HCT116 (cell line): ENCODE measurements at regions not wholly inside any gene's neighbourhood (a gene's known extent, or its start where the extent isn't known, plus 50 kb on each side); places are given as distances from the start of the nearest gene placed in this dataset.

ENCODE experiments used
- ATAC-seq: fragments of 200-7000 bp; cut with Tn5 transposase; 2 replicates; pipeline ENCODE4 v1.9.1; 2020; ENCODE audit warnings: mild to moderate bottlenecking, moderate library complexity
- BruUV-seq: library from RNA; stranded (reverse); fragments of 400-500 nt; replicated peaks from 2 replicates; lab custom pipeline; 2021; lab: Mats Ljungman, UMichigan
- CTCF ChIA-PET: fragments of 300-600 bp; sonication (Branson Sonifier 250); formaldehyde crosslinking; loops from one replicate; lab custom pipeline; 2021; ENCODE audit warnings: antibody characterized with exemption; lab: Charles Lee
- POLR2A ChIA-PET: fragments of 300-600, 350-600 bp; sonication (Branson Sonifier 250); formaldehyde crosslinking; loops from one replicate; lab custom pipeline; 2021; ENCODE audit warnings: antibody characterized with exemption; lab: Charles Lee
- RAD21 ChIA-PET, 2 experiments: fragments of 300-600 bp; sonication (Branson Sonifier 250); formaldehyde crosslinking; loops; one replicate each; lab custom pipeline; 2023; ENCODE audit warnings: low total read pairs in 2 of 2; ENCODE audit not compliant: uncharacterized antibody in 2 of 2, unreplicated experiment in 2 of 2, low non-redundant PET in 1 of 2; lab: Charles Lee
- DNase-seq: peaks from one replicate; pipeline ENCODE4 v3.0.0-alpha.2; 2010; ENCODE audit warnings: low read depth, low spot score
- H2AFZ ChIP-seq: fragments of 200-600 bp; shearing (Covaris generic), sonication (generic); 2 replicates; pipeline ENCODE4 v1.6.1; 2017; ENCODE audit warnings: low read depth, mixed run types, mixed read lengths, antibody characterized with exemption, low read length; ENCODE audit not compliant: poor library complexity, severe bottlenecking
- H3K27ac ChIP-seq: 2 replicates; pipeline ENCODE4 v1.5.1; 2012; ENCODE audit warnings: low read depth, low read length
- H3K27me3 ChIP-seq: fragments of 200-600 bp; sonication (generic); 2 replicates; pipeline ENCODE4 v1.6.1; 2016; ENCODE audit warnings: mixed run types, low read length, mixed read lengths; ENCODE audit not compliant: insufficient read depth
- H3K36me3 ChIP-seq, 2 experiments: fragments of 200-500 bp in 1 of 2; fragments of 200-600 bp in 1 of 2; sonication (Bioruptor generic) in 1 of 2; sonication (generic) in 1 of 2; 2 replicates each; pipeline versions ENCODE4 v1.5.1 to v1.6.1; 2014 to 2016; ENCODE audit warnings: low read length in 2 of 2, inconsistent platforms in 1 of 2, mixed read lengths in 1 of 2, mixed run types in 1 of 2; ENCODE audit not compliant: insufficient read depth in 2 of 2, control insufficient read depth in 1 of 2
- H3K4me1 ChIP-seq, 2 experiments: fragments of 200-600 bp in 1 of 2; sonication (generic) in 1 of 2; 2 replicates each; pipeline versions ENCODE4 v1.5.1 to v1.6.1; 2012 to 2017; ENCODE audit warnings: low read length in 2 of 2, inconsistent platforms in 1 of 2, mild to moderate bottlenecking in 1 of 2, mixed read lengths in 1 of 2, mixed run types in 1 of 2, moderate library complexity in 1 of 2; ENCODE audit not compliant: insufficient read depth in 2 of 2, control insufficient read depth in 1 of 2
- H3K4me2 ChIP-seq: fragments of 200-600 bp; sonication (generic); 2 replicates; pipeline ENCODE4 v1.6.1; 2017; ENCODE audit warnings: mixed run types, low read length, mixed read lengths
- H3K4me3 ChIP-seq, 2 experiments: fragments of 200-600 bp in 1 of 2; sonication (generic) in 1 of 2; replicated peaks in 1 of 2; 2 replicates each; pipeline ENCODE4 v1.5.1; 2011 to 2016; ENCODE audit warnings: low read length in 2 of 2, control low read depth in 1 of 2, low read depth in 1 of 2, mild to moderate bottlenecking in 1 of 2, mixed read lengths in 1 of 2, mixed run types in 1 of 2
- H3K79me2 ChIP-seq: fragments of 200-600 bp; sonication (generic); 2 replicates; pipeline ENCODE4 v1.6.1; 2017; ENCODE audit warnings: mild to moderate bottlenecking, mixed run types, low read length, moderate library complexity, mixed read lengths; ENCODE audit not compliant: insufficient read depth
- H3K9ac ChIP-seq: fragments of 200-600 bp; sonication (generic); 2 replicates; pipeline ENCODE4 v1.6.1; 2016; ENCODE audit warnings: low read length, mixed read lengths
- H3K9me2 ChIP-seq: fragments of 200-600 bp; sonication (generic), shearing (Covaris generic); 2 replicates; pipeline ENCODE4 v1.6.1; 2017; ENCODE audit warnings: mixed run types, mild to moderate bottlenecking, moderate library complexity; ENCODE audit not compliant: insufficient read depth
- H3K9me3 ChIP-seq, 2 experiments: fragments of 200-500 bp in 1 of 2; fragments of 200-600 bp in 1 of 2; sonication (Bioruptor generic) in 1 of 2; sonication (generic) in 1 of 2; 2 replicates each; pipeline ENCODE4 v1.6.1; 2014 to 2017; ENCODE audit warnings: low read length in 2 of 2, mixed read lengths in 2 of 2, inconsistent platforms in 1 of 2, low read depth in 1 of 2, mild to moderate bottlenecking in 1 of 2, mixed run types in 1 of 2, moderate library complexity in 1 of 2; ENCODE audit not compliant: control insufficient read depth in 1 of 2, insufficient read depth in 1 of 2
- H4K20me1 ChIP-seq: fragments of 200-600 bp; sonication (generic), shearing (Covaris generic); 2 replicates; pipeline ENCODE4 v1.6.1; 2017; ENCODE audit warnings: mixed run types, mild to moderate bottlenecking, moderate library complexity; ENCODE audit not compliant: insufficient read depth
- ATF3 ChIP-seq: IDR thresholded peaks from 2 replicates; pipeline ENCODE4 v1.6.1; 2012
- CBX3 ChIP-seq: IDR thresholded peaks from 2 replicates; pipeline ENCODE4 v1.6.1; 2012; ENCODE audit warnings: low read depth
- ELF1 ChIP-seq: IDR thresholded peaks from 2 replicates; pipeline ENCODE4 v1.6.1; 2012; ENCODE audit warnings: low read depth, borderline replicate concordance
- EZH2 ChIP-seq: fragments of 200-600 bp; sonication (generic); IDR thresholded peaks from 2 replicates; pipeline ENCODE4 v1.6.1; 2017; ENCODE audit warnings: antibody characterized with exemption, mixed run types
- FOSL1 ChIP-seq: IDR thresholded peaks from 2 replicates; pipeline ENCODE4 v1.6.1; 2012; ENCODE audit warnings: low read depth
- JUND ChIP-seq: IDR thresholded peaks from 2 replicates; pipeline ENCODE4 v1.6.1; 2012
- POLR2A ChIP-seq: IDR thresholded peaks from 2 replicates; pipeline ENCODE4 v1.7.0; 2011; ENCODE audit warnings: borderline replicate concordance; ENCODE audit not compliant: insufficient read depth, insufficient read length; ENCODE audit errors: extremely low read depth
- POLR2AphosphoS5 ChIP-seq: IDR thresholded peaks from 2 replicates; pipeline ENCODE4 v1.6.1; 2011; ENCODE audit warnings: mild to moderate bottlenecking, low read depth, low read length, moderate library complexity
- RAD21 ChIP-seq: IDR thresholded peaks from 2 replicates; pipeline ENCODE4 v1.6.1; 2012; ENCODE audit warnings: low read depth, mild to moderate bottlenecking
- SIN3A ChIP-seq: IDR thresholded peaks from 2 replicates; pipeline ENCODE4 v1.6.1; 2012; ENCODE audit warnings: low read depth
- SP1 ChIP-seq: IDR thresholded peaks from 2 replicates; pipeline ENCODE4 v1.6.1; 2012; ENCODE audit warnings: low read depth
- SRF ChIP-seq: IDR thresholded peaks from 2 replicates; pipeline ENCODE4 v1.6.1; 2012; ENCODE audit warnings: low read depth
- TCF7L2 ChIP-seq: IDR thresholded peaks from 2 replicates; pipeline ENCODE4 v1.7.0; 2011; ENCODE audit warnings: borderline replicate concordance, inconsistent platforms; ENCODE audit not compliant: insufficient read depth, insufficient read length; ENCODE audit errors: extremely low read depth
- YY1 ChIP-seq: IDR thresholded peaks from 2 replicates; pipeline ENCODE4 v1.6.1; 2011; ENCODE audit warnings: low read length, low read depth, moderate library complexity, mild to moderate bottlenecking; ENCODE audit not compliant: insufficient replicate concordance; ENCODE audit errors: extremely low read depth
- ZBTB33 ChIP-seq: IDR thresholded peaks from 2 replicates; pipeline ENCODE4 v1.6.1; 2011; ENCODE audit warnings: mild to moderate bottlenecking, low read length, moderate library complexity; ENCODE audit not compliant: insufficient replicate concordance; ENCODE audit errors: extremely low read depth
- ZFX ChIP-seq: fragments of 450-650 bp; IDR thresholded peaks from 2 replicates; pipeline ENCODE4 v1.6.1; 2017
- ZNF274 ChIP-seq: fragments of 200-500 bp; sonication (Bioruptor generic); IDR thresholded peaks from 2 replicates; pipeline ENCODE4 v1.6.1; 2014; ENCODE audit warnings: mild to moderate bottlenecking, low read depth, low read length, inconsistent platforms
- intact Hi-C: fragments of 100-400 bp; cut with micrococcal nuclease; formaldehyde crosslinking; loops from 2 replicates; pipeline ENCODE4 v1.10.0; 2022
- TF ChIP-seq, protein P1 (sequence below), 3 experiments: fragments of 200-600 bp in 1 of 3; sonication (generic) in 1 of 3; IDR thresholded peaks in 2 of 3; conservative IDR thresholded peaks in 1 of 3; 2 replicates each; pipeline ENCODE4 v1.5.1; 2012 to 2017; ENCODE audit warnings: low read depth in 2 of 3, low read length in 2 of 3, antibody characterized with exemption in 1 of 3, borderline replicate concordance in 1 of 3, control low read depth in 1 of 3, mild to moderate bottlenecking in 1 of 3, mixed read lengths in 1 of 3, mixed run types in 1 of 3, moderate library complexity in 1 of 3; ENCODE audit not compliant: insufficient read depth in 1 of 3
- TF ChIP-seq, protein P2 (sequence below): IDR thresholded peaks from 2 replicates; pipeline ENCODE4 v1.6.1; 2012

- Histone ChIP-seq H3K4me3 (no peak overlapping the region), H3K27ac (no peak overlapping the region), H3K9ac (no peak overlapping the region), H3K79me2 (no peaks in the 10 kb centered on the region), H3K4me1 (peaks cover 0 to 4% of the 10 kb centered on the region in 2 experiments; a peak in 1 of 4 replicates), H3K9me3 (no peaks in the 10 kb centered on the region), H3K36me3 (no peaks in the 10 kb centered on the region), H3K9me2 (no peaks in the 10 kb centered on the region), H4K20me1 (no peaks in the 10 kb centered on the region), H2AFZ (no peak overlapping the region), H3K4me2 (no peak overlapping the region), H3K27me3 (no peaks in the 10 kb centered on the region)
- BruUV-seq: no TSS peak
- ChIA-PET RAD21 (no interaction called here), CTCF (no interaction called here), POLR2A (no interaction called here)
- intact Hi-C loops: no loop called here
- DNase-seq: no peak
- ATAC-seq: no peak
- TF ChIP-seq EZH2 (no peak), SP1 (no peak), ELF1 (no peak)
Observed at GRCh38 chr6:20028562-20028961, 183.7 kb downstream of the MBOAT1 start.

GRCh38 chr6:20029979-20030378 is 182.3 kb downstream of the MBOAT1 start:
- Histone ChIP-seq H3K9ac (no peak overlapping the region), H2AFZ (no peak overlapping the region), H3K27ac (no peak overlapping the region), H3K36me3 (no peaks in the 10 kb centered on the region), H3K9me2 (no peaks in the 10 kb centered on the region), H3K79me2 (no peaks in the 10 kb centered on the region), H3K4me1 (peaks cover 0 to 4% of the 10 kb centered on the region in 2 experiments; a peak in 1 of 4 replicates), H3K4me3 (no peak overlapping the region), H4K20me1 (no peaks in the 10 kb centered on the region), H3K4me2 (no peak overlapping the region), H3K27me3 (no peaks in the 10 kb centered on the region), H3K9me3 (no peaks in the 10 kb centered on the region)
- ATAC-seq: no peak
- ChIA-PET CTCF (no interaction called here), RAD21 (no interaction called here), POLR2A (no interaction called here)
- no TSS peak for BruUV-seq
- DNase-seq: no peak
- intact Hi-C loops: no loop called here
- TF ChIP-seq SRF: no peak
- TF ChIP-seq RAD21: no peak
- no peak for TF ChIP-seq ATF3
- TF ChIP-seq ZFX: no peak
- TF ChIP-seq POLR2A: no peak
- TF ChIP-seq, protein P1, sequence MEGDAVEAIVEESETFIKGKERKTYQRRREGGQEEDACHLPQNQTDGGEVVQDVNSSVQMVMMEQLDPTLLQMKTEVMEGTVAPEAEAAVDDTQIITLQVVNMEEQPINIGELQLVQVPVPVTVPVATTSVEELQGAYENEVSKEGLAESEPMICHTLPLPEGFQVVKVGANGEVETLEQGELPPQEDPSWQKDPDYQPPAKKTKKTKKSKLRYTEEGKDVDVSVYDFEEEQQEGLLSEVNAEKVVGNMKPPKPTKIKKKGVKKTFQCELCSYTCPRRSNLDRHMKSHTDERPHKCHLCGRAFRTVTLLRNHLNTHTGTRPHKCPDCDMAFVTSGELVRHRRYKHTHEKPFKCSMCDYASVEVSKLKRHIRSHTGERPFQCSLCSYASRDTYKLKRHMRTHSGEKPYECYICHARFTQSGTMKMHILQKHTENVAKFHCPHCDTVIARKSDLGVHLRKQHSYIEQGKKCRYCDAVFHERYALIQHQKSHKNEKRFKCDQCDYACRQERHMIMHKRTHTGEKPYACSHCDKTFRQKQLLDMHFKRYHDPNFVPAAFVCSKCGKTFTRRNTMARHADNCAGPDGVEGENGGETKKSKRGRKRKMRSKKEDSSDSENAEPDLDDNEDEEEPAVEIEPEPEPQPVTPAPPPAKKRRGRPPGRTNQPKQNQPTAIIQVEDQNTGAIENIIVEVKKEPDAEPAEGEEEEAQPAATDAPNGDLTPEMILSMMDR (IDR thresholded peaks at IDR 0.05 in 2 of 3, conservative IDR thresholded peaks at IDR 0.05 in 1 of 3; ENCODE audit: borderline replicate concordance in 1 of 3, insufficient read depth in 1 of 3, low read depth in 2 of 3, low read length in 2 of 3): no peak
- TF ChIP-seq SIN3A: no peak
- TF ChIP-seq POLR2AphosphoS5: no peak
- TF ChIP-seq FOSL1: no peak
- no peak for TF ChIP-seq ZNF274
- no peak for TF ChIP-seq ELF1
- TF ChIP-seq SP1: no peak
- TF ChIP-seq YY1: no peak
- TF ChIP-seq, protein P2, sequence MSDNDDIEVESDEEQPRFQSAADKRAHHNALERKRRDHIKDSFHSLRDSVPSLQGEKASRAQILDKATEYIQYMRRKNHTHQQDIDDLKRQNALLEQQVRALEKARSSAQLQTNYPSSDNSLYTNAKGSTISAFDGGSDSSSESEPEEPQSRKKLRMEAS: no peak
- TF ChIP-seq CBX3: no peak
- no peak for TF ChIP-seq ZBTB33
- no peak for TF ChIP-seq JUND
- TF ChIP-seq TCF7L2: no peak
